H9 (cell line): ENCODE measurements at regions not wholly inside any gene's neighbourhood (a gene's known extent, or its start where the extent isn't known, plus 50 kb on each side); places are given as distances from the start of the nearest gene placed in this dataset.

ENCODE experiments used
- DNase-seq: peaks from one replicate; pipeline ENCODE4 v3.0.0-alpha.2; 2017
- H2AFZ ChIP-seq: one replicate; pipeline ENCODE4 v1.6.1; 2013; ENCODE audit warnings: mild to moderate bottlenecking, low read length, control low read depth, moderate library complexity
- H2AK5ac ChIP-seq: 2 replicates; pipeline ENCODE4 v1.6.1; 2013; ENCODE audit warnings: low read length, control low read depth, mixed read lengths; ENCODE audit not compliant: insufficient read length
- H2BK120ac ChIP-seq: one replicate; pipeline ENCODE4 v1.6.1; 2013; ENCODE audit warnings: low read depth, mild to moderate bottlenecking, low read length, control low read depth, inconsistent platforms; ENCODE audit not compliant: poor library complexity, severe bottlenecking
- H2BK12ac ChIP-seq: 2 replicates; pipeline ENCODE4 v1.6.1; 2013; ENCODE audit warnings: low read length, control low read depth, mixed read lengths, low read depth; ENCODE audit not compliant: insufficient read length
- H2BK15ac ChIP-seq: 2 replicates; pipeline ENCODE4 v1.6.1; 2013; ENCODE audit warnings: low read depth, low read length, control low read depth
- H2BK20ac ChIP-seq: one replicate; pipeline ENCODE4 v1.6.1; 2013; ENCODE audit warnings: low read depth, mild to moderate bottlenecking, low read length, control low read depth, inconsistent platforms; ENCODE audit not compliant: poor library complexity, severe bottlenecking
- H2BK5ac ChIP-seq: 2 replicates; pipeline ENCODE4 v1.6.1; 2013; ENCODE audit warnings: low read length, control low read depth, mixed read lengths; ENCODE audit not compliant: insufficient read length
- H3K14ac ChIP-seq: 2 replicates; pipeline ENCODE4 v1.6.1; 2013; ENCODE audit warnings: low read length, control low read depth; ENCODE audit not compliant: insufficient read depth
- H3K18ac ChIP-seq: 2 replicates; pipeline ENCODE4 v1.6.1; 2013; ENCODE audit warnings: low read depth, mild to moderate bottlenecking, mixed read lengths, low read length, control low read depth; ENCODE audit not compliant: insufficient read length
- H3K23ac ChIP-seq: 2 replicates; pipeline ENCODE4 v1.6.1; 2013; ENCODE audit warnings: low read length, control low read depth, mixed read lengths, low read depth; ENCODE audit not compliant: insufficient read length
- H3K23me2 ChIP-seq: 2 replicates; pipeline ENCODE4 v1.6.1; 2013; ENCODE audit warnings: low read depth, mild to moderate bottlenecking, mixed read lengths, low read length, control low read depth; ENCODE audit not compliant: insufficient read length, poor library complexity, severe bottlenecking
- H3K27ac ChIP-seq: 2 replicates; pipeline ENCODE4 v1.5.1; 2013; ENCODE audit warnings: low read length, control low read depth, mixed read lengths, low read depth; ENCODE audit not compliant: insufficient read length
- H3K27me3 ChIP-seq: 2 replicates; pipeline ENCODE4 v1.6.1; 2013; ENCODE audit warnings: low read length, control low read depth, inconsistent platforms; ENCODE audit not compliant: insufficient read depth
- H3K4ac ChIP-seq: 2 replicates; pipeline ENCODE4 v1.6.1; 2013; ENCODE audit warnings: low read depth, mild to moderate bottlenecking, control low read depth, inconsistent platforms, low read length, moderate library complexity
- H3K4me1 ChIP-seq: 2 replicates; pipeline ENCODE4 v1.6.1; 2013; ENCODE audit warnings: low read length, control low read depth, inconsistent platforms; ENCODE audit not compliant: insufficient read depth
- H3K4me2 ChIP-seq: 2 replicates; pipeline ENCODE4 v1.6.1; 2013; ENCODE audit warnings: low read length, control low read depth, mixed read lengths; ENCODE audit not compliant: insufficient read length, insufficient read depth
- H3K56ac ChIP-seq: 2 replicates; pipeline ENCODE4 v1.6.1; 2013; ENCODE audit warnings: low read depth, mild to moderate bottlenecking, mixed read lengths, low read length, control low read depth; ENCODE audit not compliant: insufficient read length
- H3K79me1 ChIP-seq: 2 replicates; pipeline ENCODE4 v1.6.1; 2013; ENCODE audit warnings: low read depth, mild to moderate bottlenecking, moderate library complexity, low read length, control low read depth, inconsistent platforms; ENCODE audit not compliant: insufficient read depth, poor library complexity, severe bottlenecking
- H3K79me2 ChIP-seq: 2 replicates; pipeline ENCODE4 v1.6.1; 2013; ENCODE audit warnings: low read length, control low read depth, inconsistent platforms; ENCODE audit not compliant: insufficient read depth
- H3K9ac ChIP-seq: 2 replicates; pipeline ENCODE4 v1.6.1; 2013; ENCODE audit warnings: low read length, control low read depth, mixed read lengths; ENCODE audit not compliant: insufficient read length; ENCODE audit errors: extremely low read depth
- H3K9me3 ChIP-seq: one replicate; pipeline ENCODE4 v1.6.1; 2013; ENCODE audit warnings: low read depth, low read length, inconsistent platforms; ENCODE audit not compliant: control insufficient read depth
- H3T11ph ChIP-seq: one replicate; pipeline ENCODE4 v1.6.1; 2013; ENCODE audit warnings: mild to moderate bottlenecking, low read length, control low read depth, inconsistent platforms
- H4K20me1 ChIP-seq: one replicate; pipeline ENCODE4 v1.6.1; 2013; ENCODE audit not compliant: control insufficient read depth, insufficient read length, insufficient read depth
- H4K5ac ChIP-seq: 2 replicates; pipeline ENCODE4 v1.6.1; 2013; ENCODE audit warnings: low read depth, mild to moderate bottlenecking, mixed read lengths, low read length, control low read depth; ENCODE audit not compliant: insufficient read length
- H4K8ac ChIP-seq: replicated peaks from 2 replicates; pipeline ENCODE4 v1.6.1; 2013; ENCODE audit warnings: low read length, control low read depth, mixed read lengths, low read depth; ENCODE audit not compliant: insufficient read length
- H4K91ac ChIP-seq: 2 replicates; pipeline ENCODE4 v1.6.1; 2013; ENCODE audit warnings: low read depth, mild to moderate bottlenecking, moderate library complexity, mixed read lengths, low read length, control low read depth; ENCODE audit not compliant: insufficient read length
- H3K27ac Mint-ChIP-seq, 3 experiments: 2 replicates in 2 of 3; 3 replicates in 1 of 3; pipeline ENCODE4 v1.8.0; 2020 to 2021; ENCODE audit warnings: mixed read lengths in 3 of 3, mild to moderate bottlenecking in 1 of 3, moderate library complexity in 1 of 3
- H3K27me3 Mint-ChIP-seq: 2 replicates; pipeline ENCODE4 v1.8.0; 2021; ENCODE audit warnings: low read depth, mild to moderate bottlenecking, moderate library complexity, mixed read lengths
- H3K36me3 Mint-ChIP-seq, 3 experiments: 2 replicates in 2 of 3; 3 replicates in 1 of 3; pipeline ENCODE4 v1.8.0; 2020 to 2021; ENCODE audit warnings: low read depth in 3 of 3, mixed read lengths in 3 of 3; ENCODE audit not compliant: insufficient read depth in 1 of 3
- H3K4me1 Mint-ChIP-seq, 2 experiments: 2 replicates each; pipeline ENCODE4 v1.8.0; 2020; ENCODE audit warnings: mixed read lengths in 2 of 2
- H3K4me3 Mint-ChIP-seq, 2 experiments: 2 replicates in 1 of 2; 3 replicates in 1 of 2; pipeline ENCODE4 v1.8.0; 2020 to 2021; ENCODE audit warnings: mild to moderate bottlenecking in 2 of 2, mixed read lengths in 2 of 2, moderate library complexity in 1 of 2
- H3K9me3 Mint-ChIP-seq, 2 experiments: 2 replicates in 1 of 2; 3 replicates in 1 of 2; pipeline ENCODE4 v1.8.0; 2020; ENCODE audit warnings: mild to moderate bottlenecking in 2 of 2, mixed read lengths in 2 of 2, moderate library complexity in 1 of 2
- WGBS: extraction: QIAGEN DNeasy Blood & Tissue Kit; methylation state at CpG from one replicate; pipeline ENCODE4 v1.1.7; 2013; ENCODE audit warnings: missing lambda C conversion rate, low lambda C conversion rate, mixed read lengths; ENCODE audit not compliant: insufficient read length; ENCODE audit errors: extremely low coverage; 5-methylcytosine and 5-hydroxymethylcytosine counted together
- TF ChIP-seq, protein P1 (sequence below): fragments of 200-600 bp; sonication (generic); conservative IDR thresholded peaks from 3 replicates; pipeline ENCODE4 v1.8.0; 2021; ENCODE audit warnings: antibody characterized with exemption, mild to moderate bottlenecking

DNA sequence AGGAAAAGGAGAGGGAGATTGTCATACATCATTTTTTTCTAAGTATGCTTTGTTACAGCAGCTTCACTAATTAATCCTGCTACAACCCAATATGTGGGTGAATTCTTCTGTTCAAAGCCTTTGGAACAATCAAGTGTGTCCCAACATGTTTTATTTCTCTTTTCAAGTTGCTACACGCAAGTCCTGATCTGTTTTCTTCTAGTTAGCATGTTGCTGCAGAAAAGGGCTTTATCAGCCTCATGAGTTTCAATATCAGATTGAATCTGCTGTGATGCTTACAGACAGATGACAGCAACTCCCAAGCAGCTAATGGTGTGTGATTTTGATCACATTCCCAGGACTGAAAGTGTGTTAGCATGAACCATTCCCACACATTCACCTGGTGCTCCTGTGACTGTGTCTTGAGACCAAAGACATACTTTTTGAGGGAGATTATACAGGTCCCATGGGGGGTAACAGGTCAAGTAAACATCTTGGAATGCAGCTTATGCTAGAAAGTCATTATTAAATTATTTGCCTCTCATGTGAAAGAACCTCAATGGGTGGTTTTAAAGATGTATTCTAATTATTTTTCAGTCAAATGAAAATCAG, 96.9 kb upstream of the KCNJ16 start:
- Histone ChIP-seq H2BK15ac (no peak overlapping the region), H3T11ph (no peak overlapping the region), H4K91ac (no peak overlapping the region), H3K4me1 (no peaks in the 10 kb centered on the region), H3K27ac (no peak overlapping the region), H4K5ac (no peak overlapping the region), H3K79me1 (no peaks in the 10 kb centered on the region), H3K9ac (no peak overlapping the region), H3K23me2 (no peaks in the 10 kb centered on the region), H2BK20ac (no peak overlapping the region), H2AK5ac (no peak overlapping the region), H3K27me3 (no peaks in the 10 kb centered on the region), H2AFZ (no peak overlapping the region), H3K23ac (no peak overlapping the region), H3K56ac (no peak overlapping the region), H3K9me3 (no peaks in the 10 kb centered on the region), H3K79me2 (no peaks in the 10 kb centered on the region), H2BK5ac (no peak overlapping the region), H3K14ac (no peak overlapping the region), H2BK120ac (no peak overlapping the region), H3K18ac (no peak overlapping the region), H4K20me1 (no peaks in the 10 kb centered on the region), H3K4ac (no peak overlapping the region), H2BK12ac (no peak overlapping the region), H4K8ac (no peak overlapping the region), H3K4me2 (no peak overlapping the region)
- Mint-ChIP-seq H3K9me3 (peaks cover 2 to 5% of the 10 kb centered on the region in 2 experiments; a peak in 2 of 5 replicates), H3K27ac (no peak overlapping the region), H3K27me3 (no peaks in the 10 kb centered on the region), H3K36me3 (peaks cover 0 to 2% (median 0%) of the 10 kb centered on the region in 3 experiments; a peak in 1 of 7 replicates), H3K4me3 (no peak overlapping the region), H3K4me1 (no peaks in the 10 kb centered on the region)
- no CpG with 5 or more reads among the region's 1 CpG for WGBS
- DNase-seq = no peak
- TF ChIP-seq, protein P1, sequence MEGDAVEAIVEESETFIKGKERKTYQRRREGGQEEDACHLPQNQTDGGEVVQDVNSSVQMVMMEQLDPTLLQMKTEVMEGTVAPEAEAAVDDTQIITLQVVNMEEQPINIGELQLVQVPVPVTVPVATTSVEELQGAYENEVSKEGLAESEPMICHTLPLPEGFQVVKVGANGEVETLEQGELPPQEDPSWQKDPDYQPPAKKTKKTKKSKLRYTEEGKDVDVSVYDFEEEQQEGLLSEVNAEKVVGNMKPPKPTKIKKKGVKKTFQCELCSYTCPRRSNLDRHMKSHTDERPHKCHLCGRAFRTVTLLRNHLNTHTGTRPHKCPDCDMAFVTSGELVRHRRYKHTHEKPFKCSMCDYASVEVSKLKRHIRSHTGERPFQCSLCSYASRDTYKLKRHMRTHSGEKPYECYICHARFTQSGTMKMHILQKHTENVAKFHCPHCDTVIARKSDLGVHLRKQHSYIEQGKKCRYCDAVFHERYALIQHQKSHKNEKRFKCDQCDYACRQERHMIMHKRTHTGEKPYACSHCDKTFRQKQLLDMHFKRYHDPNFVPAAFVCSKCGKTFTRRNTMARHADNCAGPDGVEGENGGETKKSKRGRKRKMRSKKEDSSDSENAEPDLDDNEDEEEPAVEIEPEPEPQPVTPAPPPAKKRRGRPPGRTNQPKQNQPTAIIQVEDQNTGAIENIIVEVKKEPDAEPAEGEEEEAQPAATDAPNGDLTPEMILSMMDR = no peak
